SK-N-SH treated with all-trans-retinoic acid at 6 μM for 48 hours (cell line): ENCODE measurements at regions not wholly inside any gene's neighbourhood (a gene's known extent, or its start where the extent isn't known, plus 50 kb on each side); places are given as distances from the start of the nearest gene placed in this dataset.

Experiments
- ATAC-seq: fragments of 200-7000 bp; cut with Tn5 transposase; 3 replicates; pipeline ENCODE4 v1.9.1; 2020; ENCODE audit warnings: mild to moderate bottlenecking, moderate library complexity
- ARNTL ChIP-seq: fragments of 450-650 bp; formaldehyde crosslinking; IDR thresholded peaks from 2 replicates; pipeline ENCODE4 v1.5.0; 2020; ENCODE audit warnings: low read depth, mild to moderate bottlenecking, moderate library complexity, borderline replicate concordance
- BACH2 ChIP-seq: fragments of 250-450 bp; sonication (Bioruptor Pico); IDR thresholded peaks from 2 replicates; pipeline ENCODE4 v1.9.0; 2021; ENCODE audit warnings: mild to moderate bottlenecking, borderline replicate concordance
- CREB5 ChIP-seq: fragments of 250-450 bp; sonication (Bioruptor Pico); IDR thresholded peaks from 2 replicates; pipeline ENCODE4 v1.5.1; 2020; ENCODE audit warnings: low read depth, mild to moderate bottlenecking, moderate library complexity
- CSDC2 ChIP-seq: fragments of 250-450 bp; sonication (Bioruptor Pico); IDR thresholded peaks from 2 replicates; pipeline ENCODE4 v1.5.0; 2020; ENCODE audit warnings: mild to moderate bottlenecking, moderate library complexity
- ESRRG ChIP-seq: fragments of 250-450 bp; sonication (Bioruptor Pico); IDR thresholded peaks from 2 replicates; pipeline ENCODE4 v1.6.1; 2021; ENCODE audit warnings: mild to moderate bottlenecking
- GLIS3 ChIP-seq: fragments of 250-450 bp; sonication (Bioruptor Pico); IDR thresholded peaks from 2 replicates; pipeline ENCODE4 v1.5.0; 2020; ENCODE audit warnings: mild to moderate bottlenecking, moderate library complexity
- ISL1 ChIP-seq: fragments of 250-450 bp; sonication (Bioruptor Pico); IDR thresholded peaks from 2 replicates; pipeline ENCODE4 v2.1.2; 2022; ENCODE audit warnings: mild to moderate bottlenecking, moderate library complexity
- OSR1 ChIP-seq: fragments of 250-450 bp; sonication (Bioruptor Pico); IDR thresholded peaks from 2 replicates; pipeline ENCODE4 v1.8.0; 2022; ENCODE audit warnings: moderate library complexity, mild to moderate bottlenecking, inconsistent platforms
- PATZ1 ChIP-seq: fragments of 250-450 bp; sonication (Bioruptor Pico); IDR thresholded peaks from 2 replicates; pipeline ENCODE4 v1.8.0; 2020; ENCODE audit warnings: mild to moderate bottlenecking, moderate library complexity, borderline replicate concordance
- PPARA ChIP-seq: fragments of 250-450 bp; sonication (Bioruptor Pico); IDR thresholded peaks from 2 replicates; pipeline ENCODE4 v1.5.0; 2020; ENCODE audit warnings: mild to moderate bottlenecking, borderline replicate concordance
- RARB ChIP-seq: fragments of 250-450 bp; sonication (Bioruptor Pico); IDR thresholded peaks from 2 replicates; pipeline ENCODE4 v1.8.0; 2021; ENCODE audit warnings: mild to moderate bottlenecking, moderate library complexity
- SNAI2 ChIP-seq: fragments of 250-450 bp; sonication (Bioruptor Pico); IDR thresholded peaks from 2 replicates; pipeline ENCODE4 v1.5.0; 2020; ENCODE audit warnings: mild to moderate bottlenecking, moderate library complexity
- TCF4 ChIP-seq: fragments of 250-450 bp; sonication (Bioruptor Pico); IDR thresholded peaks from 2 replicates; pipeline ENCODE4 v1.8.0; 2021; ENCODE audit warnings: mild to moderate bottlenecking, moderate library complexity, borderline replicate concordance
- TOX ChIP-seq: fragments of 250-450 bp; sonication (Bioruptor Pico); IDR thresholded peaks from 2 replicates; pipeline ENCODE4 v1.8.0; 2021; ENCODE audit warnings: mild to moderate bottlenecking, moderate library complexity, borderline replicate concordance
- ZC3H10 ChIP-seq: fragments of 250-450 bp; sonication (Bioruptor Pico); IDR thresholded peaks from 2 replicates; pipeline ENCODE4 v1.5.1; 2021; ENCODE audit warnings: mild to moderate bottlenecking, moderate library complexity
- ZFP30 ChIP-seq: fragments of 450-650 bp; formaldehyde crosslinking; IDR thresholded peaks from 2 replicates; pipeline ENCODE4 v1.5.0; 2022; ENCODE audit warnings: mild to moderate bottlenecking, moderate library complexity
- ZNF565 ChIP-seq: fragments of 450-650 bp; formaldehyde crosslinking; conservative IDR thresholded peaks from 2 replicates; pipeline ENCODE4 v1.5.0; 2020; ENCODE audit warnings: low read depth, mild to moderate bottlenecking, moderate library complexity
- ZNF70 ChIP-seq: fragments of 450-650 bp; formaldehyde crosslinking; IDR thresholded peaks from 2 replicates; pipeline ENCODE4 v1.5.0; 2020; ENCODE audit warnings: mild to moderate bottlenecking, moderate library complexity
- ZNF8 ChIP-seq: fragments of 450-650 bp; formaldehyde crosslinking; IDR thresholded peaks from 2 replicates; pipeline ENCODE4 v1.5.0; 2020; ENCODE audit warnings: mild to moderate bottlenecking, moderate library complexity
- TF ChIP-seq, protein P1 (sequence below): fragments of 250-450 bp; sonication (Bioruptor Pico); IDR thresholded peaks from 2 replicates; pipeline ENCODE4 v1.8.0; 2021; ENCODE audit warnings: low read depth, mild to moderate bottlenecking, moderate library complexity, borderline replicate concordance
- TF ChIP-seq, protein P2 (sequence below): fragments of 250-450 bp; sonication (Bioruptor Pico); IDR thresholded peaks from 2 replicates; pipeline ENCODE4 v1.5.1; 2021; ENCODE audit warnings: mild to moderate bottlenecking, moderate library complexity
- TF ChIP-seq, protein P3 (sequence below): fragments of 250-450 bp; sonication (Bioruptor Pico); IDR thresholded peaks from 2 replicates; pipeline ENCODE4 v1.5.0; 2020; ENCODE audit warnings: mild to moderate bottlenecking, moderate library complexity

- no peak for ATAC-seq
- no peak for TF ChIP-seq BACH2
- no peak for TF ChIP-seq RARB (CRISPR knock-in tag)
- no peak for TF ChIP-seq PATZ1 (CRISPR knock-in tag)
- TF ChIP-seq SNAI2 (CRISPR knock-in tag): no peak
- no peak for TF ChIP-seq ZC3H10 (CRISPR knock-in tag)
- TF ChIP-seq GLIS3: no peak
- no peak for TF ChIP-seq TCF4
- no peak for TF ChIP-seq ZFP30 (CRISPR knock-in tag)
- TF ChIP-seq, protein P1, sequence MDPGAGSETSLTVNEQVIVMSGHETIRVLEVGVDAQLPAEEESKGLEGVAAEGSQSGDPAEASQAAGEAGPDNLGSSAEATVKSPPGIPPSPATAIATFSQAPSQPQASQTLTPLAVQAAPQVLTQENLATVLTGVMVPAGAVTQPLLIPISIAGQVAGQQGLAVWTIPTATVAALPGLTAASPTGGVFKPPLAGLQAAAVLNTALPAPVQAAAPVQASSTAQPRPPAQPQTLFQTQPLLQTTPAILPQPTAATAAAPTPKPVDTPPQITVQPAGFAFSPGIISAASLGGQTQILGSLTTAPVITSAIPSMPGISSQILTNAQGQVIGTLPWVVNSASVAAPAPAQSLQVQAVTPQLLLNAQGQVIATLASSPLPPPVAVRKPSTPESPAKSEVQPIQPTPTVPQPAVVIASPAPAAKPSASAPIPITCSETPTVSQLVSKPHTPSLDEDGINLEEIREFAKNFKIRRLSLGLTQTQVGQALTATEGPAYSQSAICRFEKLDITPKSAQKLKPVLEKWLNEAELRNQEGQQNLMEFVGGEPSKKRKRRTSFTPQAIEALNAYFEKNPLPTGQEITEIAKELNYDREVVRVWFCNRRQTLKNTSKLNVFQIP (CRISPR knock-in tag): no peak
- TF ChIP-seq, all 23 proteins: peak for 0
These were observed 62.1 kb downstream of the FAT3 start for GRCh38 chr11:92286709-92287108.

- ATAC-seq: peak; percentile 77
- TF ChIP-seq TCF4 (no peak), TOX (0 out of 2 replicates have a peak, but pooled peaks have one; percentile 3), GLIS3 (no peak)
- TF ChIP-seq, protein P2, sequence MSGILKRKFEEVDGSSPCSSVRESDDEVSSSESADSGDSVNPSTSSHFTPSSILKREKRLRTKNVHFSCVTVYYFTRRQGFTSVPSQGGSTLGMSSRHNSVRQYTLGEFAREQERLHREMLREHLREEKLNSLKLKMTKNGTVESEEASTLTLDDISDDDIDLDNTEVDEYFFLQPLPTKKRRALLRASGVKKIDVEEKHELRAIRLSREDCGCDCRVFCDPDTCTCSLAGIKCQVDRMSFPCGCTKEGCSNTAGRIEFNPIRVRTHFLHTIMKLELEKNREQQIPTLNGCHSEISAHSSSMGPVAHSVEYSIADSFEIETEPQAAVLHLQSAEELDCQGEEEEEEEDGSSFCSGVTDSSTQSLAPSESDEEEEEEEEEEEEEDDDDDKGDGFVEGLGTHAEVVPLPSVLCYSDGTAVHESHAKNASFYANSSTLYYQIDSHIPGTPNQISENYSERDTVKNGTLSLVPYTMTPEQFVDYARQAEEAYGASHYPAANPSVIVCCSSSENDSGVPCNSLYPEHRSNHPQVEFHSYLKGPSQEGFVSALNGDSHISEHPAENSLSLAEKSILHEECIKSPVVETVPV (CRISPR knock-in tag): no peak
These were observed 70.8 kb downstream of the FAT3 start for GRCh38 chr11:92295175-92296137.

DNA sequence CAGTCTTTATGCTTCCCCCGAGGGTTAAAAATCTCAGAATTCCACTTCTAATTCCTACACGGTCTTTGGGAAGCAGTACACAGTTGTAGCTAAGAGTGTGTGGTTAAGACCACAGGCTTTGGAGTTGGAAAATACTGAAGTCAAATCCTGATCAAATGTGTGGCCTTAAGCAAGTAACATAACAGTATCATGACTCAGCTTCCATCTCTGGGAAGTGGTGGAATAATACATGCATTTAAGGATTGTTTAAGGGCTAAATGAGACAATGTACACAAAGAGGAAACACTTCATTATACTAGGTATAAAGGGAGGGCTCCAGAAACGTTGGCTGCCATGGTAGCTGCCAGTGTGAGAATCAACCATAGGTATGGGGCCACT lies 71.5 kb downstream of the FAT3 start:
- TF ChIP-seq ZNF8 (CRISPR knock-in tag) (no peak), ISL1 (no peak), ESRRG (CRISPR knock-in tag) (no peak), ZNF565 (CRISPR knock-in tag) (no peak), PPARA (CRISPR knock-in tag) (no peak), CREB5 (CRISPR knock-in tag) (no peak), ZNF70 (CRISPR knock-in tag) (no peak), SNAI2 (CRISPR knock-in tag) (no peak), CSDC2 (CRISPR knock-in tag) (no peak), ZFP30 (CRISPR knock-in tag) (no peak), BACH2 (no peak), PATZ1 (CRISPR knock-in tag) (no peak), ARNTL (CRISPR knock-in tag) (no peak), ZC3H10 (CRISPR knock-in tag) (no peak), TCF4 (no peak), OSR1 (CRISPR knock-in tag) (no peak)
- TF ChIP-seq, protein P2 (CRISPR knock-in tag): no peak
- TF ChIP-seq, protein P1 (CRISPR knock-in tag): no peak
- TF ChIP-seq, protein P3, sequence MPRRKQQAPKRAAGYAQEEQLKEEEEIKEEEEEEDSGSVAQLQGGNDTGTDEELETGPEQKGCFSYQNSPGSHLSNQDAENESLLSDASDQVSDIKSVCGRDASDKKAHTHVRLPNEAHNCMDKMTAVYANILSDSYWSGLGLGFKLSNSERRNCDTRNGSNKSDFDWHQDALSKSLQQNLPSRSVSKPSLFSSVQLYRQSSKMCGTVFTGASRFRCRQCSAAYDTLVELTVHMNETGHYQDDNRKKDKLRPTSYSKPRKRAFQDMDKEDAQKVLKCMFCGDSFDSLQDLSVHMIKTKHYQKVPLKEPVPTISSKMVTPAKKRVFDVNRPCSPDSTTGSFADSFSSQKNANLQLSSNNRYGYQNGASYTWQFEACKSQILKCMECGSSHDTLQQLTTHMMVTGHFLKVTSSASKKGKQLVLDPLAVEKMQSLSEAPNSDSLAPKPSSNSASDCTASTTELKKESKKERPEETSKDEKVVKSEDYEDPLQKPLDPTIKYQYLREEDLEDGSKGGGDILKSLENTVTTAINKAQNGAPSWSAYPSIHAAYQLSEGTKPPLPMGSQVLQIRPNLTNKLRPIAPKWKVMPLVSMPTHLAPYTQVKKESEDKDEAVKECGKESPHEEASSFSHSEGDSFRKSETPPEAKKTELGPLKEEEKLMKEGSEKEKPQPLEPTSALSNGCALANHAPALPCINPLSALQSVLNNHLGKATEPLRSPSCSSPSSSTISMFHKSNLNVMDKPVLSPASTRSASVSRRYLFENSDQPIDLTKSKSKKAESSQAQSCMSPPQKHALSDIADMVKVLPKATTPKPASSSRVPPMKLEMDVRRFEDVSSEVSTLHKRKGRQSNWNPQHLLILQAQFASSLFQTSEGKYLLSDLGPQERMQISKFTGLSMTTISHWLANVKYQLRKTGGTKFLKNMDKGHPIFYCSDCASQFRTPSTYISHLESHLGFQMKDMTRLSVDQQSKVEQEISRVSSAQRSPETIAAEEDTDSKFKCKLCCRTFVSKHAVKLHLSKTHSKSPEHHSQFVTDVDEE: no peak
- peak; percentile 63 for ATAC-seq
